Sigmoid colon (tissue), 6 donors: ENCODE measurements at regions not wholly inside any gene's neighbourhood (a gene's known extent, or its start where the extent isn't known, plus 50 kb on each side); places are given as distances from the start of the nearest gene placed in this dataset.

ENCODE experiments used
- DNase-seq: peaks from one replicate; pipeline ENCODE4 v3.0.0-alpha.2; 2019
- H3K27ac ChIP-seq, 4 donors: fragments of 200-600 bp; sonication (generic); one replicate each; pipeline ENCODE4 v1.5.1; 2016 to 2019; ENCODE audit warnings: mild to moderate bottlenecking in 1 of 4
- H3K27me3 ChIP-seq, 3 donors: fragments of 200-600 bp; sonication (generic); one replicate each; pipeline ENCODE4 v1.5.1; 2019; ENCODE audit warnings: mild to moderate bottlenecking in 1 of 3
- H3K36me3 ChIP-seq, 4 donors: fragments of 200-600 bp; sonication (generic); one replicate each; pipeline ENCODE4 v1.5.1; 2016 to 2019
- H3K4me1 ChIP-seq, 4 donors: fragments of 200-600 bp; sonication (generic); one replicate each; pipeline ENCODE4 v1.5.1; 2017 to 2019
- H3K4me3 ChIP-seq, 4 donors: fragments of 200-600 bp; sonication (generic); one replicate each; pipeline ENCODE4 v1.5.1; 2017 to 2019; ENCODE audit warnings: mild to moderate bottlenecking in 2 of 4, moderate library complexity in 1 of 4
- H3K9me3 ChIP-seq, 4 donors: fragments of 200-600 bp in 3 of 4; sonication (generic) in 3 of 4; one replicate each; pipeline versions ENCODE4 v1.5.1 to v1.6.1; 2013 to 2019
- EP300 ChIP-seq, 4 donors: sonication (generic); formaldehyde crosslinking; IDR thresholded peaks; one replicate each; pipeline ENCODE4 v1.6.1; 2017; ENCODE audit warnings: antibody characterized with exemption in 4 of 4
- POLR2A ChIP-seq, 2 donors: fragments of 450-650 bp; IDR thresholded peaks; one replicate each; pipeline ENCODE4 v1.6.1; 2016; ENCODE audit warnings: antibody characterized with exemption in 2 of 2, mild to moderate bottlenecking in 2 of 2, moderate library complexity in 2 of 2
- POLR2AphosphoS5 ChIP-seq, 4 donors: sonication (generic); formaldehyde crosslinking; IDR thresholded peaks; one replicate each; pipeline ENCODE4 v1.6.1; 2017; ENCODE audit warnings: antibody characterized with exemption in 4 of 4
- WGBS, 2 donors: extraction: QIAGEN DNeasy Blood & Tissue Kit; methylation state at CpG; one replicate each; pipeline ENCODE4 v1.1.7; 2013; 5-methylcytosine and 5-hydroxymethylcytosine counted together
- intact Hi-C: fragments of 100-400 bp; cut with DNase I; formaldehyde crosslinking; loops from one replicate; pipeline ENCODE4 v1.15.1; 2023
- TF ChIP-seq, protein P1 (sequence below), 4 experiments: fragments of 450-650 bp in 3 of 4; fragments of 200-600 bp in 1 of 4; IDR thresholded peaks; one replicate each; pipeline ENCODE4 v1.5.1; 2016 to 2019; ENCODE audit warnings: antibody characterized with exemption in 4 of 4, mild to moderate bottlenecking in 3 of 4, moderate library complexity in 2 of 4
- donor health status: healthy with polysubstance abuse.
- donor health status: healthy.

DNA sequence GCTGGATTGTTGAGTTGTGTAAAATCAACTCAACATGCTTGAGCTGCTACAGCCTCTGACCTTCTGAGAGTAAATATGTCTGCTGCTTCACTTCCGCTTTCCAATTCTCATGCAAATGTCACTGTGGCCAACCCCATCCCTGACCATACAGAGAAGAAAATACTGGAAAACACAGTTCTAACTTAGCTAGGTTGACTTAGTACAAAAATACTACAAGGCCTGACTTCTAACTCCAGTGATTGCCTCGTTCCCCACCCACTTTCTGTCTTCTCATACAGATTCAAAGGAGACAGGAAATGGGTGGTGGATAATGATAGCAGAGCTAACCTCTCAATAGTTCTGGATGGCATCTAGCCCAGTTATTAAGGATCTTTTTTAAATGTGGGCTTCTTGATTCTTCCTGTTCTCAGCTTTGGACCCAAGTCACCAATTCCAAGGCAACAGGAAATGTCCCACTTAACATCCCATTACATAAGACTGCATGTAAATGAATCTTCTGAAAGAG, 226.6 kb upstream of the SLC24A2 start:
- Histone ChIP-seq H3K9me3 (no peaks in the 10 kb centered on the region), H3K36me3 (no peaks in the 10 kb centered on the region), H3K27ac (no peak overlapping the region), H3K4me3 (no peak overlapping the region), H3K4me1 (no peaks in the 10 kb centered on the region), H3K27me3 (no peaks in the 10 kb centered on the region)
- DNase-seq: no peak
- TF ChIP-seq POLR2A (IDR thresholded peaks at IDR 0.05) (no peak), POLR2AphosphoS5 (IDR thresholded peaks at IDR 0.05) (no peak), EP300 (IDR thresholded peaks at IDR 0.05) (no peak)
- TF ChIP-seq, protein P1, sequence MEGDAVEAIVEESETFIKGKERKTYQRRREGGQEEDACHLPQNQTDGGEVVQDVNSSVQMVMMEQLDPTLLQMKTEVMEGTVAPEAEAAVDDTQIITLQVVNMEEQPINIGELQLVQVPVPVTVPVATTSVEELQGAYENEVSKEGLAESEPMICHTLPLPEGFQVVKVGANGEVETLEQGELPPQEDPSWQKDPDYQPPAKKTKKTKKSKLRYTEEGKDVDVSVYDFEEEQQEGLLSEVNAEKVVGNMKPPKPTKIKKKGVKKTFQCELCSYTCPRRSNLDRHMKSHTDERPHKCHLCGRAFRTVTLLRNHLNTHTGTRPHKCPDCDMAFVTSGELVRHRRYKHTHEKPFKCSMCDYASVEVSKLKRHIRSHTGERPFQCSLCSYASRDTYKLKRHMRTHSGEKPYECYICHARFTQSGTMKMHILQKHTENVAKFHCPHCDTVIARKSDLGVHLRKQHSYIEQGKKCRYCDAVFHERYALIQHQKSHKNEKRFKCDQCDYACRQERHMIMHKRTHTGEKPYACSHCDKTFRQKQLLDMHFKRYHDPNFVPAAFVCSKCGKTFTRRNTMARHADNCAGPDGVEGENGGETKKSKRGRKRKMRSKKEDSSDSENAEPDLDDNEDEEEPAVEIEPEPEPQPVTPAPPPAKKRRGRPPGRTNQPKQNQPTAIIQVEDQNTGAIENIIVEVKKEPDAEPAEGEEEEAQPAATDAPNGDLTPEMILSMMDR (IDR thresholded peaks at IDR 0.05): no peak
- intact Hi-C loops: no loop called here
- 65 to 82% methylated on average over 2 of the region's 2 CpGs for WGBS, 2 donors

DNA sequence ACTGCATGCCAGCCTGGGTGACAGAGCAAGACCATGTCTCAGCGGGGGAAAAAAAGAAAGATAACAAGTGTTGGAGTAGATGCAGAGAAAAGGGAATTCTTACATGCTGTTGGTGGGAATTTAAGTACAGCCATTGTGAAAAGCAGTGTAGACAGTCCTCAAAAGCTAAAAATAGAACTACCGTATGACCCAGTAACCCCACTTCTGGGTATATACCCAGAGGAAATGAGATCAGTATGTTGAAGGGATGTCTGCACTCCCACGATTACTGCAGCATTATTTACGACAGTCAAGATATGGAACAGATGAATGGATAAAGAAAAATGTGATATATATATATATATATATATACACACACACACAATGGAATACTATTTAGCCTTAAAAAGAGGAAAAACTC, 225.3 kb upstream of the SLC24A2 start:
- no peak for TF ChIP-seq EP300 (IDR thresholded peaks at IDR 0.05)
- no peak for TF ChIP-seq POLR2A (IDR thresholded peaks at IDR 0.05)
- TF ChIP-seq POLR2AphosphoS5 (IDR thresholded peaks at IDR 0.05): no peak
- TF ChIP-seq, protein P1 (IDR thresholded peaks at IDR 0.05): no peak
- no peaks in the 10 kb centered on the region for H3K27me3 ChIP-seq
- WGBS, 2 donors: 85 to 90% methylated on average over 4 of the region's 4 CpGs
- no peak overlapping the region for H3K27ac ChIP-seq
- H3K9me3 ChIP-seq: no peaks in the 10 kb centered on the region
- DNase-seq: no peak
- no peaks in the 10 kb centered on the region for H3K4me1 ChIP-seq
- intact Hi-C loops: no loop called here
- H3K4me3 ChIP-seq: no peak overlapping the region
- no peaks in the 10 kb centered on the region for H3K36me3 ChIP-seq

DNA sequence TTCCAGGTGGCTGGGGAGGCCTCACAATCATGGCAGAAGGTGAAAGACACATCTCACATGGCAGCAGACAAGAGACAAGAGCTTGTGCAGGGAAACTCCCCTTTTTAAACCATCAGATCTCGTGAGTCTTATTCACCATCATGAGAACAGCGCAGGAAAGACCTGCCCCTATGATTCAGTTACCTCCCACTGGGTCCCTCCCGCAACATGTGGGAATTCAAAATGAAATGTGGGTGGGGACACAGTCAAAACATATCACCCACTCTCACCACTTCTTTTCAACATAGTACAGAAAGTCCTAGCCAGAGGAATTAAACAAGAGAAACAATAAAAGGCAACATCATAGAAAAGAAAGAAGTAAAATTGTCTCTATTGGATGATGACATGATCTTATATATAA, 223.4 kb upstream of the SLC24A2 start:
- WGBS, 2 donors: 86 to 93% methylated on average over 3 of the region's 3 CpGs
- no peaks in the 10 kb centered on the region for H3K4me1 ChIP-seq
- DNase-seq: no peak
- H3K36me3 ChIP-seq: no peaks in the 10 kb centered on the region
- H3K4me3 ChIP-seq: no peak overlapping the region
- H3K27me3 ChIP-seq: no peaks in the 10 kb centered on the region
- no peak overlapping the region for H3K27ac ChIP-seq
- intact Hi-C loops: no loop called here
- TF ChIP-seq POLR2AphosphoS5 (IDR thresholded peaks at IDR 0.05) (no peak), POLR2A (IDR thresholded peaks at IDR 0.05) (no peak), EP300 (IDR thresholded peaks at IDR 0.05) (no peak)
- TF ChIP-seq, protein P1 (IDR thresholded peaks at IDR 0.05): no peak
- no peaks in the 10 kb centered on the region for H3K9me3 ChIP-seq

DNA sequence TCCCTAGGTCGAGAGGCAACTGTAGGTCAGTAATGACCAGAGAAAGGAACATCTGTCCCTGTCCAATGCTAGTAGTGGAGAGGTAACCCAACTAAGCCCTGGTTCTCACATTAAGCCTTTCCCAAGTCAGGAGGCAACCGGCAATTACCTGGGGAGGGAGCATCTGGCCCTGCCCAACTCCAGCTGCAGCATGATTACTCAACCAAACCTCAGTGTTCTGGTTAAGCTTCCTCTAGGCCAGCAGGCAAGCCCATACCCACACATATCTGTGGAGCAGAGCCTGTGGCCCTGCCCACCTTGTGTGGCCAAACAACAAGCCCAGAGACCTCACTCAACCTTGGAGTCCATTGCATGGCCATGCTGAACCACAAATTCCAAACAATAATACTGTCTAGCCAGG, 220.8 kb upstream of the SLC24A2 start:
- Histone ChIP-seq H3K4me1 (no peaks in the 10 kb centered on the region), H3K36me3 (no peaks in the 10 kb centered on the region), H3K4me3 (no peak overlapping the region), H3K27me3 (no peaks in the 10 kb centered on the region), H3K27ac (no peak overlapping the region), H3K9me3 (no peaks in the 10 kb centered on the region)
- intact Hi-C loops: no loop called here
- 84 to 91% methylated on average over 2 of the region's 2 CpGs for WGBS, 2 donors
- TF ChIP-seq EP300 (IDR thresholded peaks at IDR 0.05): no peak
- no peak for TF ChIP-seq POLR2AphosphoS5 (IDR thresholded peaks at IDR 0.05)
- TF ChIP-seq POLR2A (IDR thresholded peaks at IDR 0.05): no peak
- TF ChIP-seq, protein P1 (IDR thresholded peaks at IDR 0.05): no peak
- no peak for DNase-seq

DNA sequence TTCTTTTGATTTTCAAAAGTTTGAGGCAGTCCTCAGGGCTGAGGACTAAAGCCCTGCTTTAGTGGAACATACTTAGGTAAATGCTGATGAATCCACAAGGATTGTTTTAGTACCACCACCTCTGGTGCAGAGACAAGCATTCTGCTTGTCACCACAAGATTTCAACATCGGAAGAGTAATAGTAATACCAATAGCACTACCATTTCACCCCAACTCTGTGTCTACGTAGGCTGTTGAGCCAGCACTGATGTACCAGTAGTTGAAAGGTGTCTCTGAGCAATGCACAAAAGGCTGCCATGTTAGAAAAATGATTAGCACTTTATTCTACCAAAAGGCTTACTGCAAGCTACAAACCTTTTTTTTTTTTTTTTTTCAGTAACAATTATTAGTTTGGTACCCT, 213.2 kb upstream of the SLC24A2 start:
- DNase-seq: no peak
- Histone ChIP-seq H3K36me3 (no peaks in the 10 kb centered on the region), H3K9me3 (no peaks in the 10 kb centered on the region), H3K27me3 (no peaks in the 10 kb centered on the region), H3K4me3 (no peak overlapping the region), H3K4me1 (no peaks in the 10 kb centered on the region), H3K27ac (no peak overlapping the region)
- 91 to 97% methylated on average over 2 of the region's 2 CpGs for WGBS, 2 donors
- no peak for TF ChIP-seq EP300 (IDR thresholded peaks at IDR 0.05)
- no peak for TF ChIP-seq POLR2AphosphoS5 (IDR thresholded peaks at IDR 0.05)
- TF ChIP-seq, protein P1 (IDR thresholded peaks at IDR 0.05): no peak
- no peak for TF ChIP-seq POLR2A (IDR thresholded peaks at IDR 0.05)
- intact Hi-C loops: no loop called here
